ENCODE measurements at regions not wholly inside any gene's neighbourhood (a gene's known extent, or its start where the extent isn't known, plus 50 kb on each side); places are given as distances from the start of the nearest gene placed in this dataset.

GRCh38 chr12:69046920-69047319, 113.9 kb upstream of the CPM start:
- no peak for TF ChIP-seq POLR2A (IDR thresholded peaks at IDR 0.05; ENCODE audit: low read length)
- no peak for TF ChIP-seq GATA1 (IDR thresholded peaks at IDR 0.05; ENCODE audit: low read depth, low read length)
